HL-60 (cell line): ENCODE measurements at regions not wholly inside any gene's neighbourhood (a gene's known extent, or its start where the extent isn't known, plus 50 kb on each side); places are given as distances from the start of the nearest gene placed in this dataset.

Source experiments
- DNase-seq, 2 experiments: peaks; one replicate each; pipeline ENCODE4 v3.0.0-alpha.2; 2010 to 2020; ENCODE audit warnings: low read depth in 1 of 2, low spot score in 1 of 2
- H3K27ac ChIP-seq: fragments of 250-450 bp; sonication (Bioruptor Pico); replicated peaks from 2 replicates; pipeline ENCODE4 v1.5.1; 2020; ENCODE audit warnings: mild to moderate bottlenecking, moderate library complexity
- H3K27me3 ChIP-seq: fragments of 250-450 bp; sonication (Bioruptor Pico); 2 replicates; pipeline ENCODE4 v1.5.1; 2021; ENCODE audit warnings: mild to moderate bottlenecking, moderate library complexity; ENCODE audit not compliant: insufficient read depth, poor library complexity, severe bottlenecking
- H3K4me3 ChIP-seq: replicated peaks from 2 replicates; pipeline ENCODE4 v1.5.1; 2011; ENCODE audit warnings: mild to moderate bottlenecking, control low read depth, low read length; ENCODE audit not compliant: insufficient read depth
- CTCF ChIP-seq: IDR thresholded peaks from one replicate; pipeline ENCODE4 v1.5.1; 2011; ENCODE audit warnings: low read length, control low read depth, inconsistent platforms; ENCODE audit not compliant: insufficient read depth
- GABPA ChIP-seq: IDR thresholded peaks from 2 replicates; pipeline ENCODE4 v1.6.1; 2012; ENCODE audit warnings: low read depth
- POLR2AphosphoS5 ChIP-seq: IDR thresholded peaks from 2 replicates; pipeline ENCODE4 v1.6.1; 2012; ENCODE audit warnings: low read depth
- REST ChIP-seq: IDR thresholded peaks from 2 replicates; pipeline ENCODE4 v1.6.1; 2012; ENCODE audit warnings: low read depth; ENCODE audit not compliant: insufficient replicate concordance
- SPI1 ChIP-seq: IDR thresholded peaks from 2 replicates; pipeline ENCODE4 v1.6.1; 2012; ENCODE audit warnings: low read depth, mild to moderate bottlenecking, borderline replicate concordance

GRCh38 chr14:65794674-65795279, 382.2 kb downstream of the FUT8 start:
- TF ChIP-seq GABPA (no peak), SPI1 (no peak), REST (no peak), CTCF (no peak), POLR2AphosphoS5 (no peak)
- H3K27me3 ChIP-seq, result no peaks in the 10 kb centered on the region
- H3K4me3 ChIP-seq, result no peak overlapping the region
- no peak for DNase-seq
- no peak overlapping the region for H3K27ac ChIP-seq

- DNase-seq, result no peak
- Histone ChIP-seq H3K4me3 (no peak overlapping the region), H3K27me3 (no peaks in the 10 kb centered on the region), H3K27ac (no peak overlapping the region)
- no peak for TF ChIP-seq SPI1
- no peak for TF ChIP-seq CTCF
- TF ChIP-seq GABPA, result no peak
- no peak for TF ChIP-seq REST
- TF ChIP-seq POLR2AphosphoS5, result no peak
Measured at GRCh38 chr14:65798216-65798615, 385.7 kb downstream of the FUT8 start.

GRCh38 chr14:65800694-65801093, 388.2 kb downstream of the FUT8 start:
- H3K27me3 ChIP-seq, result no peaks in the 10 kb centered on the region
- TF ChIP-seq SPI1, result no peak
- no peak for TF ChIP-seq CTCF
- TF ChIP-seq REST, result no peak
- TF ChIP-seq POLR2AphosphoS5, result no peak
- no peak for TF ChIP-seq GABPA
- DNase-seq, result no peak
- H3K27ac ChIP-seq, result no peak overlapping the region
- no peak overlapping the region for H3K4me3 ChIP-seq
